ENCODE measurements at regions not wholly inside any gene's neighbourhood (a gene's known extent, or its start where the extent isn't known, plus 50 kb on each side); places are given as distances from the start of the nearest gene placed in this dataset.
A peak's percentile ranks its signal among the peaks of the same experiment; 100 is the strongest.

- no peaks in the 10 kb centered on the region for H3K4me1 Mint-ChIP-seq
- no peak overlapping the region for H3K27ac Mint-ChIP-seq
- no peak for DNase-seq
- ATAC-seq (replicated peaks) = no peak
- peaks cover 6 to 11% of the 10 kb centered on the region in 2 donors for H3K27me3 Mint-ChIP-seq
- H3K4me3 Mint-ChIP-seq = no peak overlapping the region
- no peaks in the 10 kb centered on the region for H3K36me3 Mint-ChIP-seq
- no peaks in the 10 kb centered on the region for H3K9me3 Mint-ChIP-seq
Measured at GRCh38 chr14:76706811-76707210, 54.5 kb upstream of the VASH1 start.

GRCh38 chr14:76708028-76708427 is 53.2 kb upstream of the VASH1 start:
- no peak overlapping the region for H3K4me3 Mint-ChIP-seq
- no peak for DNase-seq
- H3K9me3 Mint-ChIP-seq = no peaks in the 10 kb centered on the region
- H3K27me3 Mint-ChIP-seq = peaks cover 6 to 11% of the 10 kb centered on the region in 2 donors
- H3K27ac Mint-ChIP-seq = no peak overlapping the region
- no peaks in the 10 kb centered on the region for H3K36me3 Mint-ChIP-seq
- no peaks in the 10 kb centered on the region for H3K4me1 Mint-ChIP-seq
- ATAC-seq (replicated peaks) = no peak

GRCh38 chr14:76708771-76709170 is 52.5 kb upstream of the VASH1 start:
- Mint-ChIP-seq H3K4me1 (no peaks in the 10 kb centered on the region), H3K27me3 (peaks cover 6 to 11% of the 10 kb centered on the region in 2 donors), H3K27ac (no peak overlapping the region), H3K36me3 (no peaks in the 10 kb centered on the region), H3K9me3 (no peaks in the 10 kb centered on the region), H3K4me3 (no peak overlapping the region)
- no peak for ATAC-seq (replicated peaks)
- no peak for DNase-seq

GRCh38 chr14:76710056-76711010 is 50.9 kb upstream of the VASH1 start:
- DNase-seq (no peak), ATAC-seq (replicated peaks) (peak in 1 of 2 donors; percentile 42)
- no peaks in the 10 kb centered on the region for H3K36me3 Mint-ChIP-seq
- H3K4me1 Mint-ChIP-seq = no peaks in the 10 kb centered on the region
- H3K9me3 Mint-ChIP-seq = no peaks in the 10 kb centered on the region
- H3K27ac Mint-ChIP-seq = no peak overlapping the region
- no peak overlapping the region for H3K4me3 Mint-ChIP-seq
- H3K27me3 Mint-ChIP-seq = peaks cover 2 to 8% of the 10 kb centered on the region in 2 donors
